ENCODE measurements at regions not wholly inside any gene's neighbourhood (a gene's known extent, or its start where the extent isn't known, plus 50 kb on each side); places are given as distances from the start of the nearest gene placed in this dataset.

DNA sequence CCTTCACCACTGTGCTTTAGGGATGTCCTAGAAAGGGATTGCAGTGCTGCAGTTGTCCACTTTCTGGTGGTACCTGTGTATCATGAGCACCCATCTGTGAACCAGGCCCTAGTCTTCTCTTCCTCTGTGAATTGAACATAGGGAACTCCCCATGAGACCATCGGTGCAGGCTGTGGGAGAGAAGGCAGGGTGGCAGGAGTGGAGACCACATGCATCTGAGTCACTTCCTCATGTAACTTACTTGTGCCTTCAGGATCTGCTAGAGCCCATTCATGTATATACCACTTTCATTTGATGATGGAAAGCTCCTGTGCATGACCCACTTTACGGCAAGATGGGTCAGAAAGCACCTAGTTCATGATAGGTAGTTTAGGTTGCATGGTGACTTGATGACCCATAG lies 478.1 kb upstream of the CDH9 start (continued):
- no peak for TF ChIP-seq NRF1 (IDR thresholded peaks at IDR 0.05; ENCODE audit: low read depth, low read length)
- TF ChIP-seq JUND (IDR thresholded peaks at IDR 0.05; ENCODE audit: low read length): no peak

All from H1 (cell line).